Activated gamma-delta T cell treated with anti-CD3 and anti-CD28 coated beads, Interleukin-2, amount 50 U/mL, for 16 hours (primary cell): ENCODE measurements at regions not wholly inside any gene's neighbourhood (a gene's known extent, or its start where the extent isn't known, plus 50 kb on each side); places are given as distances from the start of the nearest gene placed in this dataset.
"Not testable (repeated sequence)": the region's sequence is repeated elsewhere in the genome, so short reads cannot be mapped to it uniquely, and the experiment has no call there.

Experiments used
- DNase-seq: peaks from one replicate; pipeline ENCODE4 v3.0.0-alpha.2; 2020; ENCODE audit warnings: low read depth

GRCh38 chr2:212777020-212777491 is 238.5 kb upstream of the ERBB4 start:
- DNase-seq: no peak

- no peak for DNase-seq
Measured at GRCh38 chr2:212773808-212774339, 235.3 kb upstream of the ERBB4 start.

DNA sequence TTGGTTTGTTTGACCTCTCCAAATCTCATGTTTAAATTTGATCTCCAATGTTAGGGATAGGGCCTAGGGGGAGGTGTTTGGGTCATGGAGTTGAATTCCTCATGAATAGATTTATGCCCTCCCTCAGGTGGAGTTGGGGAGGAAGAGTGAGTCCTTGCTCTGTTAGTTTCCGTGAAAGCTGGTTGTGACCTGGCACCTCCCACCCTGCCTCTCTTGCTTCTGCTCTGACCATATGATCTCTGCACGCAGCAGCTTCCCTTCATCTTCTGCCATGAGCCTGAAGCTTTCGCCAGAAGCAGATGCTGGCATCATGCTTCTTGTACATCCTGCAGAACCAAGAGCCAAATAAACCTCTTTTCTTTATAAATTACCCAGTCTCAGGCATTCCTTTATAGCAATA is 231.6 kb upstream of the ERBB4 start:
- DNase-seq: no peak

GRCh38 chr2:212766921-212767320 is 228.3 kb upstream of the ERBB4 start:
- DNase-seq: no peak

- no peak for DNase-seq
Measured at GRCh38 chr2:212752730-212753351, 214.2 kb upstream of the ERBB4 start.

- DNase-seq: no peak
Measured at GRCh38 chr2:212745359-212745758, 206.8 kb upstream of the ERBB4 start.

GRCh38 chr2:212737392-212738172 is 199.0 kb upstream of the ERBB4 start:
- DNase-seq: no peak

DNA sequence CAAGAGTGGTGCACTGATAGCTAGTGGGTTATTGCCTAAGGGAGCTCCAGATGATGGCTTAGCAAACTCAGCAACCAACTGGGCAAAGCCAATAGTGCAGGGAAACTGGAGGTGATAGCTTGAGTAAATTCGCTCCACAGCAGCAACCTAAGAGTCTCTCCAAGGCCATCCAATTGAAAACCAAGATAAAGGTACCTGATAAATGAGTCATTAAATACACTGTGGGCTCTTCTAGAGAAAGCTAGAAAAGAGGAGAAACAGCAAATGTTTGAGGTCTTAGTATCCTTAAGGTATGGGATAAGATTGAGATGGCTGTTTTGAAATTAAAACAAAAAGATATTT is 197.8 kb upstream of the ERBB4 start:
- no peak for DNase-seq

GRCh38 chr2:212733273-212733672 is 194.7 kb upstream of the ERBB4 start:
- no peak for DNase-seq

- no peak for DNase-seq
Measured at GRCh38 chr2:212732860-212733259, 194.3 kb upstream of the ERBB4 start.

GRCh38 chr2:212730994-212731393 is 192.4 kb upstream of the ERBB4 start:
- no peak for DNase-seq

DNA sequence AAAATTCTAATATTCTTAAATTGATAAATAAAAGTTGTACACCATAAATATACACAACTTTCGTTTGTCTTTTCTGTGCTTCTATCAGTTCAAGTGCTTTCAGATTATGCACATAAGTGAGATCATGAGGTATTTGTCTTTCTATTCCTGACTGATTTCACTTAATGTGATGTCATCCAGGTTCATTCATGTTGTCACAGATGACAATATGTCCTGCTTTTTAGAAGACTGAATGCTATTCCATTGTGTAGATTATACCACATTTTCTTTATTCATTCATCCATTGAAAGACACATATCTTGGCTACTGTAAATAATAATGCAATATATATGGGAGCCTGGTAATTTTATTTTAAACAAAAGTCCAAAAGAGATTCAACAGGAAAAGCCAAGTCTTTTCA is 190.1 kb upstream of the ERBB4 start:
- no peak for DNase-seq

DNA sequence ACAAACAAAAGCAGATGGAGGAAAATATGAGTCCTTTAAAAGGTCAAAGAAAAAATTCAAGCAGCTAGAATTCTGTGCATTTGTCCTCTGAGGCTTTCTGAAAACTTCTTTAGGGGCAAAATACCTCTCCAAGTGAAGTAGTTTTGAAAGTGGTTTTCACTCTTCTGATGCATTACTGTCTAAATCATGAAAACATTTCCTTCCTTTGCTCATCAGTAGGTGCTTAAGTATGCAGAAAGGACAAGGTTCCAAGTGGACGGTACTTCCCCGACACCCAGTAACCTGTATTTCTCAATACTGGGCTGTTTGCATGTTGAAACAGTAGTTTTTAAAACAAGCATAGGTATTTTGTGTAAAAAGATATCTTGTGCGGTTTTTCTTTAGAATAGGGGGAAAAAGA is 189.1 kb upstream of the ERBB4 start:
- DNase-seq: no peak

GRCh38 chr2:212726403-212726802 is 187.8 kb upstream of the ERBB4 start:
- no peak for DNase-seq

- no peak for DNase-seq
Measured at GRCh38 chr2:212725180-212725579, 186.6 kb upstream of the ERBB4 start.

GRCh38 chr2:212723226-212723625 is 184.6 kb upstream of the ERBB4 start:
- no peak for DNase-seq

GRCh38 chr2:212722046-212722445 is 183.4 kb upstream of the ERBB4 start:
- no peak for DNase-seq

DNA sequence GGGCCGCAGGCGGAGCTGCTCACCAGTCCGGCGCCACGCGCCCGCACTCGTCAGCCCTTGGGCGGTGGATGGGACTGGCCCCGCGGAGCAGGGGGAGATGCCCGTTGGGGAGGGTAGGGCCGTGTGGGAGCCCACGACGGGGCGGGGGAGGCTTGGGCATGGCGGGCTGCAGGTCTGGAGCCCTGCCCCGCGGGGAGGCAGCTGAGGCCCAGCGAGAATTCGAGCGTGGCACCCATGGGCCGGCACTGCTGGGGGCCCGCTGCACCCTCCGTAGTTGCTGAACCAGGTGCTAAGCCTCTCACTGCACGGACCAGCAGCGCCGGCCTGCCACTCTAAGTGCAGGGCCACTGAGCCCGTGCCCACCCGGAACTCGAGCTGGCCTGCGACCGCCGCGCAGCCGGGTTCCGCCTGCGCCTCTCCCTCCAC is 182.4 kb upstream of the ERBB4 start:
- DNase-seq: no peak

GRCh38 chr2:212715411-212715810 is 176.8 kb upstream of the ERBB4 start:
- not testable (repeated sequence) for DNase-seq

DNA sequence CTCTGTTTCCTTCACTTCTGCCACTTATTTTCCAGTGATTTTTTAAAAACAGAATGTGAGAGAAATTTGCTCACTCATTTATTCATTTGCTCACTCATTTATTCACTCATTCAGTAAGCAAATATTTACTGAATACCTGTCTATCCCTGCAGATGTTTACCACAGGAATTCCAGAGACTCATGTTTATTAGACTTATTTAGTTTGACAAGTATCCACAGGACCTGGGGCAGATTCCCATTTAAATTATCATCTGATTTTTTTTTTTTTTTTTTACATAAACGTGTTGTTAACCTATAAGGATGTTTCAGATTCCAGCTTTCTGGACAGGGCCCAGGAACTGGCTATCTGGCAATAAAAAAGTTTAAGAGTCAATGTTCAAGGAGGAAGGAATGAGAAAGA is 175.1 kb upstream of the ERBB4 start:
- no peak for DNase-seq

- no peak for DNase-seq
Measured at GRCh38 chr2:212712991-212713390, 174.4 kb upstream of the ERBB4 start.

DNA sequence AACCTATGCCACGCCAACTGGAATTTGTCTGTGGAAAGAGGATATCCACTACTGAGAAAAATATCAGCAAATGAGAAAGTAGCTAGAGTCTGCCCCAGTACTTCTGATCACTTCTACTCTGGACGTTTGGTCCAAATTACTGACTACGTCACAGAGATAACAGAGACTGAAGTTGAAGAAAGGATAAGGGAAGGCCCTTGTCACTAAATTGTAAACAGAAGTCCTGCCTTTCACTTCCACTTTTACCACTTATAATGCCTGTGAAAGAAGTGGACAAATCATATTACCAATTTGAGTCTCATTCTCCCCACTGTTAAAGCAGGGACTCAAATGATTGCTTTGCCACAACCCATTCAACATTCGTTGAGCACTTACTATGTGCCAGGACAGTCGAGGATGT is 173.9 kb upstream of the ERBB4 start:
- no peak for DNase-seq

- no peak for DNase-seq
Measured at GRCh38 chr2:212711856-212712255, 173.3 kb upstream of the ERBB4 start.

DNA sequence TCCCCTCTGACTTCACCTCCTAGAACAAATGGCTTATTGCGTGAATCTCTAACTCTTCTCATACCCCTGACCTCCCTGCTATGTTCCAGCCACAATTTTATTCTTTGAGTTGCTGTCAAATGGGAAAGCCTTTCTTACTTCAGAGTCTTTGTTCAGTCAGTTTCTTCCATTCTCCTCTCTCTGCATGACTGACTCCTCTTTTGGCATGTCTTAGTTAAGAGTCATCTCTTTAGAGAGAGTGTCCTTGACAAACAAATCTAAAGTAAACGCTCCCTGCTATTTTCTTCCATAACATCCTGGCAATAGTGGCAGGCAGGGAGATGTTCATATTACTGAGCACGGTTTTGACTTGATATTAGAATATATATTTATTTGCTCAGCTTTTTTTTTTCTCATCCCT is 170.7 kb upstream of the ERBB4 start:
- DNase-seq: no peak
